CD14-positive monocyte (primary cell): ENCODE measurements at regions not wholly inside any gene's neighbourhood (a gene's known extent, or its start where the extent isn't known, plus 50 kb on each side); places are given as distances from the start of the nearest gene placed in this dataset.

ENCODE experiments used
- DNase-seq, 3 donors: peaks; one replicate each; pipeline ENCODE4 v3.0.0-alpha.2; 2011 to 2022
- H2AFZ ChIP-seq: 2 replicates; pipeline ENCODE4 v1.6.0; 2012; ENCODE audit warnings: mild to moderate bottlenecking, low read depth, low read length, inconsistent platforms; ENCODE audit not compliant: insufficient read depth, poor library complexity, severe bottlenecking
- H3K27ac ChIP-seq, 2 donors: 1 replicate in 1 of 2; 2 replicates in 1 of 2; pipeline ENCODE4 v1.5.1; 2012 to 2013; ENCODE audit warnings: low read length in 2 of 2, control low read depth in 1 of 2, inconsistent platforms in 1 of 2, low read depth in 1 of 2, mild to moderate bottlenecking in 1 of 2
- H3K27me3 ChIP-seq, 2 donors: one replicate each; pipeline versions ENCODE4 v1.6.0 to v1.6.1; 2011 to 2013; ENCODE audit warnings: low read length in 2 of 2; ENCODE audit not compliant: control insufficient read depth in 2 of 2, insufficient read depth in 2 of 2
- H3K36me3 ChIP-seq, 2 donors: replicated peaks in 1 of 2; 1 replicate in 1 of 2; 2 replicates in 1 of 2; pipeline versions ENCODE4 v1.5.1 to v1.6.1; 2012 to 2013; ENCODE audit warnings: low read length in 2 of 2, control low read depth in 1 of 2, inconsistent platforms in 1 of 2, mild to moderate bottlenecking in 1 of 2; ENCODE audit not compliant: insufficient read depth in 2 of 2, control insufficient read depth in 1 of 2
- H3K4me1 ChIP-seq, 2 donors: 1 replicate in 1 of 2; 2 replicates in 1 of 2; pipeline versions ENCODE4 v1.5.1 to v1.6.1; 2012 to 2013; ENCODE audit warnings: low read length in 2 of 2, control low read depth in 1 of 2, inconsistent platforms in 1 of 2, mild to moderate bottlenecking in 1 of 2, moderate library complexity in 1 of 2; ENCODE audit not compliant: insufficient read depth in 2 of 2, control insufficient read depth in 1 of 2
- H3K4me2 ChIP-seq: replicated peaks from 2 replicates; pipeline ENCODE3; 2012; ENCODE audit warnings: low read length, moderate library complexity, mild to moderate bottlenecking; ENCODE audit not compliant: poor library complexity, severe bottlenecking; ENCODE audit errors: extremely low read depth
- H3K4me3 ChIP-seq, 3 experiments: fragments of 200-600 bp in 1 of 3; sonication (generic) in 1 of 3; replicated peaks in 1 of 3; 1 replicate in 2 of 3; 2 replicates in 1 of 3; pipeline ENCODE4 v1.5.1; 2011 to 2013; ENCODE audit warnings: low read length in 3 of 3, mild to moderate bottlenecking in 3 of 3, control low read depth in 2 of 3, low read depth in 2 of 3, inconsistent platforms in 1 of 3, moderate library complexity in 1 of 3
- H3K79me2 ChIP-seq: 2 replicates; pipeline ENCODE4 v1.6.0; 2012; ENCODE audit warnings: mild to moderate bottlenecking, control low read depth, inconsistent platforms, low read length, moderate library complexity; ENCODE audit not compliant: insufficient read depth
- H3K9ac ChIP-seq: 2 replicates; pipeline ENCODE4 v1.6.0; 2017; ENCODE audit warnings: low read length, mild to moderate bottlenecking; ENCODE audit not compliant: insufficient read depth, poor library complexity, severe bottlenecking
- H3K9me3 ChIP-seq, 2 donors: replicated peaks in 1 of 2; 1 replicate in 1 of 2; 2 replicates in 1 of 2; pipeline versions ENCODE4 v1.5.1 to v1.6.1; 2012 to 2013; ENCODE audit warnings: low read length in 2 of 2, control low read depth in 1 of 2; ENCODE audit not compliant: control insufficient read depth in 1 of 2, insufficient read depth in 1 of 2
- H4K20me1 ChIP-seq: 2 replicates; pipeline ENCODE4 v1.6.0; 2012; ENCODE audit warnings: mild to moderate bottlenecking, low read length, control low read depth, moderate library complexity; ENCODE audit not compliant: insufficient read depth
- H3K27ac Mint-ChIP-seq, 7 donors: one replicate each; pipeline ENCODE4 v1.8.0; 2020; ENCODE audit warnings: mild to moderate bottlenecking in 7 of 7, mixed read lengths in 7 of 7, moderate library complexity in 6 of 7, inconsistent platforms in 2 of 7
- H3K27me3 Mint-ChIP-seq, 3 donors: one replicate each; pipeline ENCODE4 v1.8.0; 2021 to 2022; ENCODE audit warnings: low read depth in 3 of 3, mild to moderate bottlenecking in 3 of 3, mixed read lengths in 3 of 3, moderate library complexity in 3 of 3, inconsistent platforms in 1 of 3
- H3K36me3 Mint-ChIP-seq, 2 donors: one replicate each; pipeline ENCODE4 v1.8.0; 2020; ENCODE audit warnings: mixed read lengths in 2 of 2, inconsistent platforms in 1 of 2, mild to moderate bottlenecking in 1 of 2
- H3K4me1 Mint-ChIP-seq: one replicate; pipeline ENCODE4 v1.8.0; 2020; ENCODE audit warnings: mild to moderate bottlenecking, mixed read lengths
- H3K4me3 Mint-ChIP-seq, 2 donors: one replicate each; pipeline ENCODE4 v1.8.0; 2020; ENCODE audit warnings: mild to moderate bottlenecking in 2 of 2, mixed read lengths in 2 of 2, moderate library complexity in 1 of 2
- H3K9me3 Mint-ChIP-seq, 7 donors: one replicate each; pipeline ENCODE4 v1.8.0; 2020 to 2022; ENCODE audit warnings: mixed read lengths in 7 of 7, mild to moderate bottlenecking in 6 of 7, moderate library complexity in 6 of 7, inconsistent platforms in 2 of 7
- WGBS: methylation state at CpG from one replicate; pipeline ENCODE4 v1.1.5; 2013; ENCODE audit warnings: missing lambda C conversion rate; ENCODE audit not compliant: insufficient coverage; 5-methylcytosine and 5-hydroxymethylcytosine counted together
- intact Hi-C, 2 donors: fragments of 100-400 bp; cut with micrococcal nuclease; formaldehyde crosslinking; loops; one replicate each; pipeline versions ENCODE4 v1.15.0 to v1.15.1; 2023
- TF ChIP-seq, protein P1 (sequence below): fragments of 200-600 bp; IDR thresholded peaks from one replicate; pipeline ENCODE4 v1.8.0; 2022; ENCODE audit warnings: antibody characterized with exemption, mild to moderate bottlenecking

DNA sequence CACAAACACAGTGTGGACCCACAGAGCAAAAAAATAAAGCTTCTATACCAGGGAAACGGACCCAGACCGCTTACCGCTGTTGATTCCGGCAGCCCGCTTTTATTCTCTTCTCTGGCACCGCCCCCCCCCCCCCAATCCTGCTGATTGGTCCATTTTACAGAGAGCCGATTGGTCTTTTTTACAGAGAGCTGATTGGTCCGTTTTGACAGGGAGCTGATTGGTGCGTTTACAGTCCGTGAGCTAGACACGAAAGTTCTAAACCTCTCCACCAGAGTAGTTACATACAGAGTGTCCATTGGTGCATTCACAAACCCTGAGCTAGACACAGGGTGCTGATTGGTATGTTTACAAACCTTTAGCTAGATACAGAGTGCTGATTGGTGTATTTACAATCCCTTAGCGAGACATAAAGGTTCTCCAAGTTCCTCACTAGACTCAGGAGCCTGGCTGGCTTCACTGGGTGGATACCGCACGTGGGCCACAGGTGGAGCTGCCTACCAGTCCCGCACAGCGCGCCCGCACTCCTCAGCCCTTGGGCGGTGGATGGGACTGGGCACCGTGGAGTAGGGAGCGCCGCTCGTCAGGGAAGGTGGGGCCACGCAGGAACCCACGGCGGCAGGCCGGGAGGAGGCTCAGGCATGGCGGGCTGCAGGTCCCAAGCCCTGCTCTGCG is 92.4 kb downstream of the HAPSTR1 start:
- peaks cover 0 to 4% (median 3%) of the 10 kb centered on the region in 3 donors for H3K27me3 Mint-ChIP-seq
- 91% methylated on average over 18 of the region's 29 CpGs for WGBS
- Histone ChIP-seq H3K9me3 (peaks cover 0 to 3% of the 10 kb centered on the region in 2 donors), H3K9ac (no peak overlapping the region), H4K20me1 (no peaks in the 10 kb centered on the region), H3K4me1 (no peaks in the 10 kb centered on the region), H3K27me3 (no peaks in the 10 kb centered on the region), H3K27ac (no peak overlapping the region), H3K79me2 (no peaks in the 10 kb centered on the region), H3K36me3 (no peaks in the 10 kb centered on the region), H2AFZ (no peak overlapping the region), H3K4me2 (no peak overlapping the region), H3K4me3 (no peak overlapping the region)
- peaks cover 0 to 11% (median 0%) of the 10 kb centered on the region in 7 donors for H3K9me3 Mint-ChIP-seq
- H3K4me3 Mint-ChIP-seq: no peak overlapping the region
- intact Hi-C loops: no loop called here
- no peak overlapping the region for H3K27ac Mint-ChIP-seq
- no peaks in the 10 kb centered on the region for H3K4me1 Mint-ChIP-seq
- H3K36me3 Mint-ChIP-seq: no peaks in the 10 kb centered on the region
- TF ChIP-seq, protein P1, sequence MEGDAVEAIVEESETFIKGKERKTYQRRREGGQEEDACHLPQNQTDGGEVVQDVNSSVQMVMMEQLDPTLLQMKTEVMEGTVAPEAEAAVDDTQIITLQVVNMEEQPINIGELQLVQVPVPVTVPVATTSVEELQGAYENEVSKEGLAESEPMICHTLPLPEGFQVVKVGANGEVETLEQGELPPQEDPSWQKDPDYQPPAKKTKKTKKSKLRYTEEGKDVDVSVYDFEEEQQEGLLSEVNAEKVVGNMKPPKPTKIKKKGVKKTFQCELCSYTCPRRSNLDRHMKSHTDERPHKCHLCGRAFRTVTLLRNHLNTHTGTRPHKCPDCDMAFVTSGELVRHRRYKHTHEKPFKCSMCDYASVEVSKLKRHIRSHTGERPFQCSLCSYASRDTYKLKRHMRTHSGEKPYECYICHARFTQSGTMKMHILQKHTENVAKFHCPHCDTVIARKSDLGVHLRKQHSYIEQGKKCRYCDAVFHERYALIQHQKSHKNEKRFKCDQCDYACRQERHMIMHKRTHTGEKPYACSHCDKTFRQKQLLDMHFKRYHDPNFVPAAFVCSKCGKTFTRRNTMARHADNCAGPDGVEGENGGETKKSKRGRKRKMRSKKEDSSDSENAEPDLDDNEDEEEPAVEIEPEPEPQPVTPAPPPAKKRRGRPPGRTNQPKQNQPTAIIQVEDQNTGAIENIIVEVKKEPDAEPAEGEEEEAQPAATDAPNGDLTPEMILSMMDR: no peak
- no peak for DNase-seq

GRCh38 chr16:9184354-9184690 is 92.9 kb downstream of the HAPSTR1 start:
- WGBS: 87% methylated on average over 22 of the region's 33 CpGs
- Mint-ChIP-seq H3K27ac (no peak overlapping the region), H3K4me3 (no peak overlapping the region), H3K4me1 (no peaks in the 10 kb centered on the region), H3K9me3 (peaks cover 0 to 11% (median 0%) of the 10 kb centered on the region in 7 donors), H3K36me3 (no peaks in the 10 kb centered on the region), H3K27me3 (peaks cover 0 to 4% (median 3%) of the 10 kb centered on the region in 3 donors)
- DNase-seq: no peak
- Histone ChIP-seq H3K9ac (no peak overlapping the region), H3K27me3 (no peaks in the 10 kb centered on the region), H3K36me3 (no peaks in the 10 kb centered on the region), H4K20me1 (no peaks in the 10 kb centered on the region), H3K9me3 (peaks cover 0 to 3% of the 10 kb centered on the region in 2 donors), H3K79me2 (no peaks in the 10 kb centered on the region), H3K4me1 (no peaks in the 10 kb centered on the region), H3K27ac (no peak overlapping the region), H3K4me2 (no peak overlapping the region), H2AFZ (no peak overlapping the region), H3K4me3 (no peak overlapping the region)
- TF ChIP-seq, protein P1: no peak
- intact Hi-C loops: no loop called here
